ENCODE measurements at regions not wholly inside any gene's neighbourhood (a gene's known extent, or its start where the extent isn't known, plus 50 kb on each side); places are given as distances from the start of the nearest gene placed in this dataset.

DNA sequence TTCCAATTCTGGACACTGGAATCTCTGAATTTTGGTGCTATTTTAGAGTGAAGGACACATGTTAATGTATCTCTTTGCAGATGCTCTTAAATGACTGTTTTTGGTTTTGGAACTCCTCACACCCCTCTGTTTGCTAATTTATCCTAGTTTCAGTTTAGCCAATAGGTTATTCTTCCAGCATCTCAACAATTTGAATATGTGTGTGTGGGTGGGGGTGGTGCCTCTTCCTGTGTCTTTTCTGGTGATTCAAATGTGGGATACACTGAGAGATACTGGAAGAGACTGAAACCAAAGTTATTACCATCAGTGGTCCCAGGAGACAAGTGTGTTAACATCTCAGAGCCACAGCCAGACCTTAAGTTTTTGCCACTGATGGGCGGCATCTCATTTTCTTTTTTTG, 1317.4 kb upstream of the TMEM132C start:
- ATAC-seq, result no peak
- Histone ChIP-seq H3K4me3 (no peak overlapping the region), H3K36me3 (no peaks in the 10 kb centered on the region), H3K27ac (no peak overlapping the region), H3K4me1 (no peaks in the 10 kb centered on the region), H3K27me3 (no peaks in the 10 kb centered on the region), H3K9me3 (no peaks in the 10 kb centered on the region)
- intact Hi-C loops (cut with DNase I), result no loop called here
- DNase-seq, result no peak
- TF ChIP-seq, protein P1, sequence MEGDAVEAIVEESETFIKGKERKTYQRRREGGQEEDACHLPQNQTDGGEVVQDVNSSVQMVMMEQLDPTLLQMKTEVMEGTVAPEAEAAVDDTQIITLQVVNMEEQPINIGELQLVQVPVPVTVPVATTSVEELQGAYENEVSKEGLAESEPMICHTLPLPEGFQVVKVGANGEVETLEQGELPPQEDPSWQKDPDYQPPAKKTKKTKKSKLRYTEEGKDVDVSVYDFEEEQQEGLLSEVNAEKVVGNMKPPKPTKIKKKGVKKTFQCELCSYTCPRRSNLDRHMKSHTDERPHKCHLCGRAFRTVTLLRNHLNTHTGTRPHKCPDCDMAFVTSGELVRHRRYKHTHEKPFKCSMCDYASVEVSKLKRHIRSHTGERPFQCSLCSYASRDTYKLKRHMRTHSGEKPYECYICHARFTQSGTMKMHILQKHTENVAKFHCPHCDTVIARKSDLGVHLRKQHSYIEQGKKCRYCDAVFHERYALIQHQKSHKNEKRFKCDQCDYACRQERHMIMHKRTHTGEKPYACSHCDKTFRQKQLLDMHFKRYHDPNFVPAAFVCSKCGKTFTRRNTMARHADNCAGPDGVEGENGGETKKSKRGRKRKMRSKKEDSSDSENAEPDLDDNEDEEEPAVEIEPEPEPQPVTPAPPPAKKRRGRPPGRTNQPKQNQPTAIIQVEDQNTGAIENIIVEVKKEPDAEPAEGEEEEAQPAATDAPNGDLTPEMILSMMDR (IDR thresholded peaks at IDR 0.05), result no peak

DNA sequence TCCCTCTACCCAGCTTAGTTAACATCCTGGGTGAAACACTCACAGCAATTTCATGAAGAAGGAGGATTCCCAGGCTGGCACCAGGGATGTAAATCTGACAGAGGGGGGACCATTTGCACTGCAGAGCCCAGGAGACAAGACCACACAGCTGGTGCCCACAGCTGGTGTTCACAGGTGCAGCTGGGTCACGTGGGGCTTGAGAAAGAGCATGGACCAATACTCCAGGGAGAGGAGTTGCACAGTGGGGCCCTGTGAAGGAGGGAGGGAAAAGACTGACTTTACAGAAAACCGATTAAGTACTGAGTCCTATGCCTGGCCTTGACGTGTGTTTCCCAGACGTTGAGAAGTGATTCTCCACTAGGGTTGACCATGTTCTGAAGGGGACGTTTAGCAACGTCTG, 1316.7 kb upstream of the TMEM132C start:
- DNase-seq (no peak), ATAC-seq (no peak)
- Histone ChIP-seq H3K9me3 (no peaks in the 10 kb centered on the region), H3K4me1 (no peaks in the 10 kb centered on the region), H3K27me3 (no peaks in the 10 kb centered on the region), H3K4me3 (no peak overlapping the region), H3K36me3 (no peaks in the 10 kb centered on the region), H3K27ac (no peak overlapping the region)
- intact Hi-C loops (cut with DNase I), result no loop called here
- TF ChIP-seq, protein P1 (IDR thresholded peaks at IDR 0.05), result no peak

DNA sequence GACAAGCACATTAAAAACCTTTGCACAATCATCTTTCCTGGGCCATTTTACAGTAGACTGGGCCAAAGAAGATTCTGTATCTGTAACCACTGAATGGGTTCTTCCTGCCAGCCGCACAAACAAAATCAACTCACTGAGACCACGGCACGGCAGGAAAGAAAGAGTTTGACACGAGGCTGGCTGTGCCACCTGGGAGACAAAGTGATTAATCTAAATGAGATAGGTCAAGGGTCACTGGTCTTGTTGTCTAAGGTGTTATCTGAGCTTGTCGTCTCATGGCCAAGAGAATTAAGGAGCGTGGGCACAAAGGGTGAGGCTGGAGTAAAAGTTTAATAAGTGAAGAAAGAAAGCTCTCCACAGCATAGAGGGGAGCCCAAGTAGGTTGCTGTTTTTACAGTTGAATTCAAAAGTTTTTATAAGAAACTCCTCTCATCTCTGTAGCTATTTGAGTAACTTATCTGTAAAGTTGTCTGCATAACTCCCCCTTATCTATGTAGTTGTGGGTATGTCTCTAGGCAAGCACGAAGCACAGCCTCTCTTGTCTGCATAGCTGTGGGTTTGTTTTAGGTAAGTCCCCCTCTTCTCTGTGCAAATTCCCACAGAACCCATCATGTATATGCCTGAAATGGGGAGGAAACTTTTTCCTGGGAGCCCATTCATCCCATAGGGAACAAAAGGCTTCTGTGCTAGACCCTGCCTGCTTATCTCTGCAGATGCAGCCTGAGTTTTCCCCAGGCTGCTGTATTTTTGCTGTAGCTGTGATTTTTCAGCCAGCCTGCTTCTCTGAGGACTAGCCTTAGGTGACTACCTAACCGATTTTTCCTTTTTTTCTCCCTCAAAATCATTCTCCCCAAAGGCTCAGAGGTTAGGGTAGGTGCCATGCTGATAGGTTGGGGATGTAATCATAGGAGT, 1314.6 kb upstream of the TMEM132C start:
- intact Hi-C loops (cut with DNase I), result no loop called here
- TF ChIP-seq, protein P1 (IDR thresholded peaks at IDR 0.05), result no peak
- H3K27me3 ChIP-seq, result no peaks in the 10 kb centered on the region
- no peak for DNase-seq
- no peak for ATAC-seq
- H3K9me3 ChIP-seq, result no peaks in the 10 kb centered on the region
- no peaks in the 10 kb centered on the region for H3K4me1 ChIP-seq
- no peaks in the 10 kb centered on the region for H3K36me3 ChIP-seq
- no peak overlapping the region for H3K27ac ChIP-seq
- H3K4me3 ChIP-seq, result no peak overlapping the region

DNA sequence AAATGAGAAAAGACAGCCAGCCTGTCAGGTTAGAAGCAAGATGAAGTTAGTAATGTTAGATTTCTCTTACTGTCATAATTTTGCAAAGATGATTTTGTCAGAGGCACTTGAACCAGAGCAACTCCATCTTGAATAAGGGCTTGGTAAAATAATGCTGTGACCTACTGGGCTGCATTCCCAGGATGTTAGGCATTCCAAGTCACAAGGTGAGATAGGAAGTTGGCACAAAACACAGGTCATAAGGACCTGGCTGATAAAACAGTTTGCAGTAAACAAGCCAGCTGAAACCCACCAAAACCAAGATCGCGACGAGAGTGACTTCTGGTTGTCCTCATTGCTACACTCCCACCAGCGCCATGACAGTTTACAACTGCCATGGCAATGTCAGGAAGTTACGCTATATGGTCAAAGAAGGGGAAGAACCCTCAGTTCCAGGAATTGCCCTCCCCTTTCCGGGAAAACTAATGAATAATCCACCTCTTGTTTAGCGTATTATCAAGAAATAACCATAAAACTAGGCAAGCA, 1313.5 kb upstream of the TMEM132C start:
- no peak for DNase-seq
- H3K36me3 ChIP-seq, result no peaks in the 10 kb centered on the region
- H3K27ac ChIP-seq, result no peak overlapping the region
- no peaks in the 10 kb centered on the region for H3K27me3 ChIP-seq
- no peak for ATAC-seq
- H3K4me3 ChIP-seq, result no peak overlapping the region
- TF ChIP-seq, protein P1 (IDR thresholded peaks at IDR 0.05), result no peak
- intact Hi-C loops (cut with DNase I), result no loop called here
- no peaks in the 10 kb centered on the region for H3K9me3 ChIP-seq
- H3K4me1 ChIP-seq, result no peaks in the 10 kb centered on the region

DNA sequence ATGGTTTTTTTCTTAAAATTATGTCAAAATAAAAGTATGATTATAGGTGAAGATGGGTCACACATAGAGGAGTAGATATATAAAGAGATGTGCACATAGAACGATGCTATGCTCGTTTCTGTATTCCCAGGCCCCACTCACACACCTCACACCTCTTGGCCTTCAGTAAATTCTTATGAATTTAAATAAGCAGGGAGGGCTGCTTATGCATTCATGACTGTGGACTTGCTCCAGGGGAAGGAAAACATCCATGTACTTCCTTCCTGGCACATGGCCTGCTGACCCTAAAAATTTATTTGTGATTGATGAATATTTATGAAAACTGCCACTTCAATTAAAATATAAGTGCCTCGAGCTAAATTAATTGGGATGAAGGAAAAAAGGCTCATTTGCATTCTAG, 1306.7 kb upstream of the TMEM132C start:
- Histone ChIP-seq H3K27me3 (no peaks in the 10 kb centered on the region), H3K4me3 (no peak overlapping the region), H3K36me3 (no peaks in the 10 kb centered on the region), H3K9me3 (no peaks in the 10 kb centered on the region), H3K4me1 (no peaks in the 10 kb centered on the region), H3K27ac (no peak overlapping the region)
- no peak for DNase-seq
- intact Hi-C loops (cut with DNase I), result no loop called here
- TF ChIP-seq, protein P1 (IDR thresholded peaks at IDR 0.05), result no peak
- no peak for ATAC-seq

All from upper lobe of right lung (tissue), 1 donor.